ENCODE measurements at regions not wholly inside any gene's neighbourhood (a gene's known extent, or its start where the extent isn't known, plus 50 kb on each side); places are given as distances from the start of the nearest gene placed in this dataset.

DNA sequence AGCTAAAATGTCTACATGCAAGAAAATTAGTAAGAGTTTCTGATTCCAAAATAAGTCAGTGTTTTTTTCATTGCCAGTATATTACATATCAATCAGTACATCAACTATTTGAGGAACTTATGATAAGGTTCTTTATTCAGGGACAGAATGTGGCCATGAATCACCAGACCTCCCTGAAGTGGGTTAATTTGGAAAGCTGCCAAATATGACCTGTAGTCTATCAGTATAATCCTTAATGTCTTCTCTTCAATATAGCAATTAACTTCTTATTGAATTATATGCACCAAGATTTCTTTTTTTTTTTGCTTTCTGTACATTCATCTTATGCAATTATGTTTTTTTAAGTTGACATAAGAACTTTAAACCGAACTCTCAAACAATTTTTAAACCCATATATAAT is 714.5 kb upstream of the POT1 start:
- Histone ChIP-seq H3K4me1 (replicated peaks) (no peaks in the 10 kb centered on the region), H3K36me3 (no peaks in the 10 kb centered on the region), H3K4me3 (no peak overlapping the region), H3K27me3 (replicated peaks; ENCODE audit: insufficient read depth) (no peaks in the 10 kb centered on the region), H3K9me3 (no peaks in the 10 kb centered on the region), H3K27ac (no peak overlapping the region)
- DNase-seq (ENCODE audit: low spot score) = no peak
- TF ChIP-seq POLR2A (IDR thresholded peaks at IDR 0.05) = no peak
- TF ChIP-seq, protein P1, sequence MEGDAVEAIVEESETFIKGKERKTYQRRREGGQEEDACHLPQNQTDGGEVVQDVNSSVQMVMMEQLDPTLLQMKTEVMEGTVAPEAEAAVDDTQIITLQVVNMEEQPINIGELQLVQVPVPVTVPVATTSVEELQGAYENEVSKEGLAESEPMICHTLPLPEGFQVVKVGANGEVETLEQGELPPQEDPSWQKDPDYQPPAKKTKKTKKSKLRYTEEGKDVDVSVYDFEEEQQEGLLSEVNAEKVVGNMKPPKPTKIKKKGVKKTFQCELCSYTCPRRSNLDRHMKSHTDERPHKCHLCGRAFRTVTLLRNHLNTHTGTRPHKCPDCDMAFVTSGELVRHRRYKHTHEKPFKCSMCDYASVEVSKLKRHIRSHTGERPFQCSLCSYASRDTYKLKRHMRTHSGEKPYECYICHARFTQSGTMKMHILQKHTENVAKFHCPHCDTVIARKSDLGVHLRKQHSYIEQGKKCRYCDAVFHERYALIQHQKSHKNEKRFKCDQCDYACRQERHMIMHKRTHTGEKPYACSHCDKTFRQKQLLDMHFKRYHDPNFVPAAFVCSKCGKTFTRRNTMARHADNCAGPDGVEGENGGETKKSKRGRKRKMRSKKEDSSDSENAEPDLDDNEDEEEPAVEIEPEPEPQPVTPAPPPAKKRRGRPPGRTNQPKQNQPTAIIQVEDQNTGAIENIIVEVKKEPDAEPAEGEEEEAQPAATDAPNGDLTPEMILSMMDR (IDR thresholded peaks at IDR 0.05) = no peak
- TF ChIP-seq POLR2AphosphoS5 (IDR thresholded peaks at IDR 0.05) = no peak
- intact Hi-C loops (cut with DNase I) = no loop called here
- WGBS = 75% methylated on average over 1 of the region's 1 CpG

DNA sequence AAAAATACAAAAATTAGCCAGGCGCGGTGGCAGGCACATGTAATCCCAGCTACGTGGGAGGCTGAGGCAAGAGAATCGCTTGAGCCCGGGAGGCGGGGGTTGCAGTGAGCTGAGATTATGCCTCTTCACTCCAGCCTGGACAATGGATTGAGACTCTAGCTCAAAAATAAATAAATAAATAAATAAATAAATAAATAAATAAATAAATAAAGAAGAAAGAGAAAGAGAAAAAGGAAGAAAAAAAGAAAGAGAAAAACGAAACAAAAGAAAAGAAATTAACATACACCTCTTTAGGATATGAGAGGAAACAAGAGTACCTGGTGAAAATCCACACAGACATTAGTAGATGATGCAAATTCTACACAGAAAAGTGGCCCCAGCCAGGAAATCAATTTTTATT is 713.7 kb upstream of the POT1 start:
- Histone ChIP-seq H3K4me1 (replicated peaks) (no peaks in the 10 kb centered on the region), H3K36me3 (no peaks in the 10 kb centered on the region), H3K4me3 (no peak overlapping the region), H3K27ac (no peak overlapping the region), H3K9me3 (no peaks in the 10 kb centered on the region), H3K27me3 (replicated peaks; ENCODE audit: insufficient read depth) (no peaks in the 10 kb centered on the region)
- DNase-seq (ENCODE audit: low spot score) = no peak
- TF ChIP-seq POLR2AphosphoS5 (IDR thresholded peaks at IDR 0.05) = no peak
- intact Hi-C loops (cut with DNase I) = no loop called here
- 89% methylated on average over 7 of the region's 7 CpGs for WGBS

DNA sequence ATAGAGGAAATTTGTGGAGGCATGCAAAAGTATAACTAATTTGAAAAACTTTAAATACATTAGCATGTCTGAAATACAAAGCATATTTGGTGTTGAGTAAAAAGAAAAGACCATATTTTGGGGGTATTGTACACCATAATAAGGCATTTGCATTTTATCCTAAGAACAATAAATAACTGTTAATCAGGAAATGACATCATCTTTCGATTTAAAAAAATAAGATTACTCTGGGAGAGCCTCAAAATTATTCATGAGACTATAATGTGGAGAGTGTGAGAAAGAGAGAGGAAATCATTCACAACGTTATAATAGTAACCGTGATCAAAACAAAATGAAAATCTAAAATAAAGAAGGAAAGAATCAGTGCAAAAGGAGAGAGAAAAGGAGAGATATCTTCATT is 712.3 kb upstream of the POT1 start:
- TF ChIP-seq POLR2AphosphoS5 (IDR thresholded peaks at IDR 0.05) (no peak), POLR2A (IDR thresholded peaks at IDR 0.05) (no peak)
- TF ChIP-seq, protein P1 (IDR thresholded peaks at IDR 0.05) = no peak
- no peak overlapping the region for H3K27ac ChIP-seq
- no peaks in the 10 kb centered on the region for H3K4me1 ChIP-seq (replicated peaks)
- H3K27me3 ChIP-seq (replicated peaks; ENCODE audit: insufficient read depth) = no peaks in the 10 kb centered on the region
- 72% methylated on average over 3 of the region's 3 CpGs for WGBS
- DNase-seq (ENCODE audit: low spot score) = no peak
- H3K4me3 ChIP-seq = no peak overlapping the region
- H3K36me3 ChIP-seq = no peaks in the 10 kb centered on the region
- intact Hi-C loops (cut with DNase I) = no loop called here
- H3K9me3 ChIP-seq = no peaks in the 10 kb centered on the region

DNA sequence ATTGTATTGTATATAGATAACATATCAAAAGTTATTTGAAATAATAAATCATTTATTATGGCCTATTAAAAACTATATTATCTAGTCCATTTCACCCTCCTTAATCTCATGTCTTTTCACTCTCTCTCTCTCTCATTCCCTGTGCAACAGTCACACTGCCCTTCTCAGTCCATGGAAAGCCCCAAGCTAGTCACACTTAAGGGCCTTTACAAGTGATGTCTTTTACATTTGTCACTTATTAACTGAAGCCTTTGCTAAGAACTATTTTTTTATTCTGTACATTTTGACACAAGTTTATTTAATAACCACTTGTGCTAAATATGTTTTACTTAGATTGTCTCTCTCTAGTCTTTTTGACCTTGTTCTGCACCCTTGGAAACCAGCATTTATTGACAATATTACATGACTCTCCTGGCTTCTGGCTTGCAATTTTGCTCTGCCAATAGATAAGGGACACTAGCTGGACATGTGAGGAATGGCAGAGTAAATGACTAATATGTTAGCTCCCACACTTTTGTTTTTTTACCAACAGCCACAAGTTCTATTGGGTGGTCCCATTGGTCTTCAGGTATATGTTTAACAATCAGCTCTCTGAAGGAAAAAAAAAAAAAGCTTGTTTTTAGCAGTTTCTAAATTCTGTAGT is 706.8 kb upstream of the POT1 start:
- TF ChIP-seq POLR2A (IDR thresholded peaks at IDR 0.05) (no peak), POLR2AphosphoS5 (IDR thresholded peaks at IDR 0.05) (no peak)
- TF ChIP-seq, protein P1 (IDR thresholded peaks at IDR 0.05) = no peak

DNA sequence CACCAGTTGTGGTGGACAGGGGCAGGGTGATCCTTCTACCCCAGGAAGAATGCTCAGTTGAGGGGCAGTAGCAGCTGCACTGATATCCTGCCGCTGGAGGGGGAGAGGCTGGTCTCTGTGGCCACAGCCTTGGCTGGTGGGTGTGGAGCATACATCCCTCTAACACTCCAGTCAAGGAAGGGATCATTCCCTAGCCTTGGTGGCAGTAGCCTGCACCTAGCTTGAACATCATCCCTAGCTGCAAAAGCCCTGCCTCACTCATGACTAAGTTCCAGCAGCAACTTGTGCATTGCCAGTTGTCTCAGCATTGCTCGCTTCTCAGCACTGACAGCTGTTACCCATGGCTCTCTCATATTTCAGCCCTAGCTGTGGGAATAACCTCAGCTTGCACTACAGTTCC is 688.9 kb upstream of the POT1 start:
- Histone ChIP-seq H3K36me3 (no peaks in the 10 kb centered on the region), H3K27ac (no peak overlapping the region), H3K9me3 (no peaks in the 10 kb centered on the region), H3K27me3 (replicated peaks; ENCODE audit: insufficient read depth) (no peaks in the 10 kb centered on the region), H3K4me1 (replicated peaks) (no peaks in the 10 kb centered on the region), H3K4me3 (no peak overlapping the region)
- 100% methylated on average over 2 of the region's 2 CpGs for WGBS
- intact Hi-C loops (cut with DNase I) = no loop called here
- TF ChIP-seq POLR2A (IDR thresholded peaks at IDR 0.05) (no peak), POLR2AphosphoS5 (IDR thresholded peaks at IDR 0.05) (no peak)
- TF ChIP-seq, protein P1 (IDR thresholded peaks at IDR 0.05) = no peak
- DNase-seq (ENCODE audit: low spot score) = no peak

More for the DNA sequence above, 706.8 kb upstream of the POT1 start:
- no peak overlapping the region for H3K27ac ChIP-seq
- H3K36me3 ChIP-seq = no peaks in the 10 kb centered on the region
- intact Hi-C loops (cut with DNase I) = no loop called here
- no peak overlapping the region for H3K4me3 ChIP-seq
- H3K4me1 ChIP-seq (replicated peaks) = no peaks in the 10 kb centered on the region
- no peaks in the 10 kb centered on the region for H3K9me3 ChIP-seq
- no peaks in the 10 kb centered on the region for H3K27me3 ChIP-seq (replicated peaks; ENCODE audit: insufficient read depth)
- DNase-seq (ENCODE audit: low spot score) = no peak

Data from prostate gland (tissue), 2 donors.